ENCODE measurements at regions not wholly inside any gene's neighbourhood (a gene's known extent, or its start where the extent isn't known, plus 50 kb on each side); places are given as distances from the start of the nearest gene placed in this dataset.

DNA sequence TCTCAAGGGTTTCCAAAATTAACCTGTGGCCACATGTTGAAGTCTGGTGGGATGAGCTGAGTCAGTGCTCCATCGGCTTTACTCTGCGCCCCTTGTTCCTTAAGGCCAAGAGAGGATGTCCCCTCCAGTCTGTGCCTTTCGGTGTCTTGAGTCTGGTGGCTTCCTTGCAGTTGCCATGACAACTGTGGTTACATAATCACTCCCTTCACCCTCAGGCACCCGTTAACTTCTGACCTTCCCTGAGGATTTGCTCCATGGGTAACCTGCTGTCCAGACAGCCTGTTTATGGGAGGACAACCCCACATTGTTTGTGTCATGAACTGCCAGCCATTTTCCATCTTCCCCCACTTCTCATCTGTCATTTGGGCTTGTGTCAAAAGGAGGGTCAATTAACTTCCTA lies 401.1 kb upstream of the LCORL start:
- TF ChIP-seq, protein P1, sequence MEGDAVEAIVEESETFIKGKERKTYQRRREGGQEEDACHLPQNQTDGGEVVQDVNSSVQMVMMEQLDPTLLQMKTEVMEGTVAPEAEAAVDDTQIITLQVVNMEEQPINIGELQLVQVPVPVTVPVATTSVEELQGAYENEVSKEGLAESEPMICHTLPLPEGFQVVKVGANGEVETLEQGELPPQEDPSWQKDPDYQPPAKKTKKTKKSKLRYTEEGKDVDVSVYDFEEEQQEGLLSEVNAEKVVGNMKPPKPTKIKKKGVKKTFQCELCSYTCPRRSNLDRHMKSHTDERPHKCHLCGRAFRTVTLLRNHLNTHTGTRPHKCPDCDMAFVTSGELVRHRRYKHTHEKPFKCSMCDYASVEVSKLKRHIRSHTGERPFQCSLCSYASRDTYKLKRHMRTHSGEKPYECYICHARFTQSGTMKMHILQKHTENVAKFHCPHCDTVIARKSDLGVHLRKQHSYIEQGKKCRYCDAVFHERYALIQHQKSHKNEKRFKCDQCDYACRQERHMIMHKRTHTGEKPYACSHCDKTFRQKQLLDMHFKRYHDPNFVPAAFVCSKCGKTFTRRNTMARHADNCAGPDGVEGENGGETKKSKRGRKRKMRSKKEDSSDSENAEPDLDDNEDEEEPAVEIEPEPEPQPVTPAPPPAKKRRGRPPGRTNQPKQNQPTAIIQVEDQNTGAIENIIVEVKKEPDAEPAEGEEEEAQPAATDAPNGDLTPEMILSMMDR (IDR thresholded peaks at IDR 0.05 in 4 of 5, conservative IDR thresholded peaks at IDR 0.05 in 1 of 5), result no peak
- no peak for TF ChIP-seq POLR2A (IDR thresholded peaks at IDR 0.05)

Measured in gastrocnemius medialis (tissue), 4 donors.